Thoracic aorta (tissue), 2 donors: ENCODE measurements at regions not wholly inside any gene's neighbourhood (a gene's known extent, or its start where the extent isn't known, plus 50 kb on each side); places are given as distances from the start of the nearest gene placed in this dataset.
"Not testable (repeated sequence)": the region's sequence is repeated elsewhere in the genome, so short reads cannot be mapped to it uniquely, and the experiment has no call there.

Source experiments
- ATAC-seq: fragments of 150-250 bp; one replicate; pipeline ENCODE4 v1.8.0; 2017; ENCODE audit warnings: low read depth; ENCODE audit not compliant: insufficient number of reproducible peaks, low FRiP score
- DNase-seq: peaks from one replicate; pipeline ENCODE4 v3.0.0-alpha.2; 2020; ENCODE audit warnings: low spot score
- H3K27ac ChIP-seq, 2 donors: fragments of 200-600 bp; sonication (generic); 1 replicate in 1 of 2; 2 replicates in 1 of 2; pipeline ENCODE4 v1.5.1; 2016; ENCODE audit warnings: mild to moderate bottlenecking in 2 of 2, moderate library complexity in 2 of 2
- H3K27me3 ChIP-seq: fragments of 200-600 bp; sonication (generic); replicated peaks from 2 replicates; pipeline ENCODE4 v1.6.0; 2016; ENCODE audit warnings: mild to moderate bottlenecking; ENCODE audit not compliant: insufficient read depth
- H3K36me3 ChIP-seq: fragments of 200-600 bp; sonication (generic); one replicate; pipeline ENCODE4 v1.5.1; 2016
- H3K4me1 ChIP-seq, 2 donors: fragments of 200-600 bp; sonication (generic); 1 replicate in 1 of 2; 2 replicates in 1 of 2; pipeline versions ENCODE4 v1.5.1 to v1.6.0; 2016; ENCODE audit warnings: low read depth in 2 of 2, mild to moderate bottlenecking in 1 of 2; ENCODE audit not compliant: control insufficient read depth in 1 of 2
- H3K4me3 ChIP-seq: fragments of 200-600 bp; sonication (generic); 2 replicates; pipeline ENCODE4 v1.5.1; 2016; ENCODE audit warnings: mild to moderate bottlenecking
- H3K9me3 ChIP-seq: fragments of 200-600 bp; sonication (generic); 2 replicates; pipeline ENCODE4 v1.5.1; 2016
- TF ChIP-seq, protein P1 (sequence below): fragments of 200-600 bp; sonication (generic); IDR thresholded peaks from one replicate; pipeline ENCODE4 v1.5.1; 2019; ENCODE audit warnings: antibody characterized with exemption

DNA sequence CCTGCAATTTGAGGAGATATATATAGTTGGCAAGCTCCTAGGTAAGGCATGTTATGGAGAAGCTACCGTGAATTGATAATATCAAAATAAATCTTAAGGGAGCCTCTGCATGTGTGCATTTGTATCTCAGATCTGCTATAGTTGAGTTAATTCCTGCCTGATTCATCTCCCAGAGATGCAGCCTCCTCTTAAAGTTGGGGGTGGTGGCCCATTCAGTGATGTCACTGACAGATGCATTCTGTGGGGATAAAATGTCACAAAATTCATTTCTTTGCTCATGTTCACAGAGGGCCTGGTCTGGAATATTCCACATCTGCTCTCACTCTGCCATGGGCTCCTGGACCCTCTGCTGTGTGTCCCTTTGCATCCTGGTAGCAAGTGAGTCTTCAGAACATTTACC is 185.8 kb upstream of the PRSS1 start:
- H3K27me3 ChIP-seq, result no peaks in the 10 kb centered on the region
- ATAC-seq, result no peak
- no peak for DNase-seq
- H3K36me3 ChIP-seq, result no peaks in the 10 kb centered on the region
- no peak overlapping the region for H3K27ac ChIP-seq
- no peak overlapping the region for H3K4me3 ChIP-seq
- H3K4me1 ChIP-seq, result no peaks in the 10 kb centered on the region
- TF ChIP-seq, protein P1, sequence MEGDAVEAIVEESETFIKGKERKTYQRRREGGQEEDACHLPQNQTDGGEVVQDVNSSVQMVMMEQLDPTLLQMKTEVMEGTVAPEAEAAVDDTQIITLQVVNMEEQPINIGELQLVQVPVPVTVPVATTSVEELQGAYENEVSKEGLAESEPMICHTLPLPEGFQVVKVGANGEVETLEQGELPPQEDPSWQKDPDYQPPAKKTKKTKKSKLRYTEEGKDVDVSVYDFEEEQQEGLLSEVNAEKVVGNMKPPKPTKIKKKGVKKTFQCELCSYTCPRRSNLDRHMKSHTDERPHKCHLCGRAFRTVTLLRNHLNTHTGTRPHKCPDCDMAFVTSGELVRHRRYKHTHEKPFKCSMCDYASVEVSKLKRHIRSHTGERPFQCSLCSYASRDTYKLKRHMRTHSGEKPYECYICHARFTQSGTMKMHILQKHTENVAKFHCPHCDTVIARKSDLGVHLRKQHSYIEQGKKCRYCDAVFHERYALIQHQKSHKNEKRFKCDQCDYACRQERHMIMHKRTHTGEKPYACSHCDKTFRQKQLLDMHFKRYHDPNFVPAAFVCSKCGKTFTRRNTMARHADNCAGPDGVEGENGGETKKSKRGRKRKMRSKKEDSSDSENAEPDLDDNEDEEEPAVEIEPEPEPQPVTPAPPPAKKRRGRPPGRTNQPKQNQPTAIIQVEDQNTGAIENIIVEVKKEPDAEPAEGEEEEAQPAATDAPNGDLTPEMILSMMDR, result no peak
- no peaks in the 10 kb centered on the region for H3K9me3 ChIP-seq

DNA sequence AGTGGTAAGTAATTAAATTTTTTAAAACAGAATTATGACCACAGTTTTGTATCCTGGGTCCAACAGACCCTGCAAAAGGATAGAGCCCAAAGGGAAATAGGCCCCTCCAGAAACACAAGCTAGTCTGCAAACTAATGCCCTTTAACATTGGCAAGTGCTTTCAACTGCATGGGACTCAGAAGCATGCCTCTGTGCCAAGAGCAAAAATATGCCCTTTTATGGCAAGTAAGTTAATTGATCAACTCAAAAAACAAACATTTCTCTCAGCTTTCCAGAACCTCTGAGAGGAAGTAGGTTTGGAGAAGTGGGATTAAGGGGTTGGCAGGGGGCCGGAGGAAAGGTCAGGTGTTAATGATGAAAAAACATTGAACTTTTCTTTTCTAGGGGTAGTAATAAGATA is 186.6 kb upstream of the PRSS1 start:
- Histone ChIP-seq H3K4me3 (no peak overlapping the region), H3K36me3 (no peaks in the 10 kb centered on the region), H3K4me1 (no peaks in the 10 kb centered on the region), H3K27me3 (no peaks in the 10 kb centered on the region), H3K9me3 (no peaks in the 10 kb centered on the region), H3K27ac (no peak overlapping the region)
- ATAC-seq (no peak), DNase-seq (no peak)
- TF ChIP-seq, protein P1, result no peak

DNA sequence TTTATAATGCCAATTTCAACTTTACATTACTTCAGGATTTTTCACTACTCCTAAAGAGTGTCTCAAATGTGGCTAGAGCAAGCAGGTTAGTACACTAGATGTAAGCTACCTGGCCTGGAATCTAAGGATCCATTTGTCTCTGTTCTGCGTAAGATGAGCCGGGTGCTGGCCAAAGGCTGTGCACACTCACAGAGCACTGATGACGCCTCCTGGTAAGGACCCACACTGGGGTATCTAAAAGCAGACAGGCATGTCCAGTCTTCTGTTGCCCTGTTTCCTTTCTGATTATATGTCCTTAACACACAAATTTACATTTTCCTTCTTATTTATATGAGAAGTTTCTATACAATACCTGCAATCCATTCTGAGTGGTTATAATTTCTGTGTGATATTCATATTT is 187.9 kb upstream of the PRSS1 start:
- not testable (repeated sequence) for ATAC-seq, H3K4me3 ChIP-seq, H3K27me3 ChIP-seq, H3K36me3 ChIP-seq, H3K27ac ChIP-seq, H3K4me1 ChIP-seq, H3K9me3 ChIP-seq, DNase-seq

DNA sequence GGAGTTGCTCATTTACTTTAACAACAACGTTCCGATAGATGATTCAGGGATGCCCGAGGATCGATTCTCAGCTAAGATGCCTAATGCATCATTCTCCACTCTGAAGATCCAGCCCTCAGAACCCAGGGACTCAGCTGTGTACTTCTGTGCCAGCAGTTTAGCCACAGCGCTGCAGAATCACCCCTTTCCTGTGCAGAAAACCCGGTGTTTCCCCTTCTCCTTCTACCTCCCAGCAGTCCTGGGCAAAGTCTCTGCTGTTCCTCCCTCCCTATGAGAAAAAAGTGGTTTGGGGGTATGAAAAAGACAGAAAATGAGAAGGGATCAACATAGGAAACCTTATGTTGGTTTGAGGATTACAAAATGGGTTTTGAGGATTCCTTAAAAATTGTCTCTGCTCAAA is 188.5 kb upstream of the PRSS1 start:
- not testable (repeated sequence) for H3K27me3 ChIP-seq, ATAC-seq, H3K36me3 ChIP-seq, H3K4me1 ChIP-seq, H3K4me3 ChIP-seq, DNase-seq, H3K9me3 ChIP-seq, H3K27ac ChIP-seq

DNA sequence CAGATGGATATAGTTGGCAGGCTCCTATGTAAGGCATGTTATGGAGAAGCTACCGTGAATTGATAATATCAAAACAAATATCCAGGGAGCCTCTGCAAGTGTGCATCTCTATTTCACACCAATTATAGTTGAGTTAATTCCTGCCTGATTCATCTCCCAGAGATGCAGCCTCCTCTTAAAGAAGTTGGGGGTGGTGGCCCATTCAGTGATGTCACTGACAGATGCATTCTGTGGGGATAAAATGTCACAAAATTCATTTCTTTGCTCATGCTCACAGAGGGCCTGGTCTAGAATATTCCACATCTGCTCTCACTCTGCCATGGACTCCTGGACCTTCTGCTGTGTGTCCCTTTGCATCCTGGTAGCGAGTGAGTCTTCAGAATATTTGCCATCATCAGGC is 189.1 kb upstream of the PRSS1 start:
- Histone ChIP-seq H3K36me3 (no peaks in the 10 kb centered on the region), H3K27ac (no peak overlapping the region), H3K27me3 (no peaks in the 10 kb centered on the region), H3K4me3 (no peak overlapping the region), H3K4me1 (peaks cover 4 to 6% of the 10 kb centered on the region in 2 donors), H3K9me3 (no peaks in the 10 kb centered on the region)
- ATAC-seq (no peak), DNase-seq (no peak)
- TF ChIP-seq, protein P1, result no peak

DNA sequence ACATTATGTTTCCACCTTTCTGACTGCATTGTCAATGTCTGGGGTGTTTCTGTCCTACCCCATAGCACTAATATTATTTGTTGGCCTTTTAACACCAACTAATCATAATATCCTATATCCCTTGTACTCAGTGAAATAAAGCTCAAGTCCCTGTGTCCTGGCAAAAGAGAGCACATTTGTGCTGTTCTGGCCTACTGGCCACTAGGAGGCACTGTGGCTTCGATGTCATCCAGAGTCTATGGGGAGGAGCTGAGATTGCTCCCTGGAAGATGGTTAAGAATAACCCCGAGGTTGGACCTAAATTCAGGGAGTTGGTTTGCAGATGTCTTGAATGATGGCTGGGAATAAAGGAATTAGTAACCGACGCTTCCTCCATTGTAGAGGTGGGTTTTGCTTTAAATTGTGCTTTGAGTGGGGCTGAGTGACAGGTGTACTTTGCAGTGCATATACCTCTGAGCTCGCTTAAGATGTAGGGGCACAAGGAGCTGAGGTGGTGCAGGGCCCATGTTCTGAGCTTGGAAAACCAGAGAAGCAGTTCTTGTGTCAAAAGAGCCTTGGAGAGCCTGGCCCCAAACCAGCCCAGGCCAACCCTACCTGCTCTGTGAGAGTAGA is 191.2 kb upstream of the PRSS1 start:
- DNase-seq (no peak), ATAC-seq (no peak)
- H3K4me3 ChIP-seq, result no peak overlapping the region
- no peaks in the 10 kb centered on the region for H3K9me3 ChIP-seq
- TF ChIP-seq, protein P1, result no peak
- H3K27ac ChIP-seq, result no peak overlapping the region
- peaks cover 4 to 6% of the 10 kb centered on the region in 2 donors for H3K4me1 ChIP-seq
- no peaks in the 10 kb centered on the region for H3K36me3 ChIP-seq
- no peaks in the 10 kb centered on the region for H3K27me3 ChIP-seq
